SH-SY5Y (cell line): ENCODE measurements at regions not wholly inside any gene's neighbourhood (a gene's known extent, or its start where the extent isn't known, plus 50 kb on each side); places are given as distances from the start of the nearest gene placed in this dataset.

Experiments
- GATA2 ChIP-seq: IDR thresholded peaks from 2 replicates; pipeline ENCODE4 v1.6.1; 2011; ENCODE audit warnings: mild to moderate bottlenecking, low read depth, low read length
- GATA3 ChIP-seq: IDR thresholded peaks from 2 replicates; pipeline ENCODE4 v1.6.1; 2011; ENCODE audit warnings: low read depth, mild to moderate bottlenecking, low read length, moderate library complexity

GRCh38 chr10:23505797-23506465, 67.1 kb downstream of the OTUD1 start:
- TF ChIP-seq GATA2: no peak
- no peak for TF ChIP-seq GATA3
